ENCODE measurements at regions not wholly inside any gene's neighbourhood (a gene's known extent, or its start where the extent isn't known, plus 50 kb on each side); places are given as distances from the start of the nearest gene placed in this dataset.
"Not testable (repeated sequence)": the region's sequence is repeated elsewhere in the genome, so short reads cannot be mapped to it uniquely, and the experiment has no call there.

DNA sequence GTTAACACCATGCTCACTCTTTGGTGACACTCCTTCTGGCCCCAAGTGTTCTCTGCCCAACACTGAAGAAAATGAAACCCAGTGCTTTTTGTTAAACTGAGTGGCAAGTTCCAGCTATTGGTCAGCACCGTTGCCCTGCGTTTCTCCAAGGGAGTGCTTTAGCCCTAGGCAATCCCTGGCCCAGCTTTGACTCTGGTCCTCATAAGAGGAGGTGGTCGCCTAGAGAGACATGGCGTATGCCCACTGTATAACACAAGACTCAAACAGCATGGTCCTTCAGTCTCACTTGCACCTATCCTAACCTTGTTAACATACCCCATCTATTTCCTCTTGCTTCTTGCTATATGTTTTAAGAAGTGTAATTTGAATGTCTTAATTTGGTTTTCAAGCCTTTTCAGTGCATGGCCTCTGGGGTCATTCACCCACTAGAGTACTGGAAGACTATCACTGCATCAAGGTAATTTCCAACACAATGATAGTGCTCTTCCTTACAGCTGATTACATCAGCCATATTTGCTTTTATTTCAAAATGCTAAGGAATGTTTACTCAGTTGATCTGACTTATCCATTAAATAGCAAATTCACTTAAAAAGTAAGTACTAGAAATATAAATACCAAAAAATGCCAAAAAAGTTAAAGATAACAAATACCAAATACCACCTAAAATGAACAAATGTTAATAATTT lies 190.5 kb upstream of the SOX21 start:
- DNase-seq: no peak

DNA sequence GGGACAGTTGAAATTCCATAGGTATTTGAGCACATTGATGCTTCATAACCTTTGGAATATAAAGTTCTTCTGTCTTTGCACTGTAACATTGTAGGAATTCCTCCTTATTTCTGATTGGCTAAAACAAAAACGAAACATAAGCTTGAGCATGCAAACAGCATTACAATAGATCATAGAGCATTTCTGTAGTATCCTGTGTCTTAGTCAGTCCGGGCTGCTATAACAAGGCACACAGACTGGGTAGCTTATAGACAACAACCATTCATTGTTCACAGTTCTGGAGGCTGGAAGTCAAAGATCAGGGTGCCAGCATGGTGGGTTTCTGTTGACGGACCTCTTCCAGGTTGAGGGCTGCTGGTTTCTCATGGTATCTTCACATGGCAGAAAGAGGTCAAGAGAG lies 188.7 kb upstream of the SOX21 start:
- no peak for DNase-seq

DNA sequence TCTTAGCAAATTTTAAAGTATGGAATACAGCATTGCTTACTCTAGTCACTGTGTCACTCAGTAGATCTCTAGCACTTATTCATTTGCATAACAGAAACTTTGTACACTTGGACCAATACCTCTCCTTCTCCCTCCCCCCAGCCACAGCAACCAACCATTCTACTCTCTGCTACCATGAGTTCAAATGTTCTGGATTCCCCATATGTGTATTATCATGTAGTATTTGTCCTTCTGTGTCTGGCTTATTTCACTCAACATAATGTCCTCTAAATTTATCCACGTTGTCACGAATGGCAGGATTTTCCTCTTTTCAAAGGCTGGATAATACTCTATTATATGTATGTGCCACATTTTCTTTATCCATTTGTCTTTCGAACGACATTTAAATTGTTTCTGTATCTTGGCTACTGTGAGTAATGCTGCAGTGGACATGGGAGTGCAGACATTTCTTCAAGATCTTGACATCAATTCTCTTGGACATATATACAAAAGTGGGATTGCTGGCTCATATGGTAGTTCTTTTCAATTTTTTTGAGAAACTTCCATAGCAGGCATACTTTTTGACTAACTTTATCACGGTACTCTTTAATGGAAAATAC lies 184.5 kb upstream of the SOX21 start:
- DNase-seq: no peak

GRCh38 chr13:94896238-94896637 lies 183.9 kb upstream of the SOX21 start:
- DNase-seq: no peak

GRCh38 chr13:94886191-94886590 lies 173.8 kb upstream of the SOX21 start:
- DNase-seq: no peak

- no peak for DNase-seq
These were observed 168.1 kb upstream of the SOX21 start for GRCh38 chr13:94880463-94880862.

- no peak for DNase-seq
These were observed 166.3 kb upstream of the SOX21 start for GRCh38 chr13:94878602-94879165.

DNA sequence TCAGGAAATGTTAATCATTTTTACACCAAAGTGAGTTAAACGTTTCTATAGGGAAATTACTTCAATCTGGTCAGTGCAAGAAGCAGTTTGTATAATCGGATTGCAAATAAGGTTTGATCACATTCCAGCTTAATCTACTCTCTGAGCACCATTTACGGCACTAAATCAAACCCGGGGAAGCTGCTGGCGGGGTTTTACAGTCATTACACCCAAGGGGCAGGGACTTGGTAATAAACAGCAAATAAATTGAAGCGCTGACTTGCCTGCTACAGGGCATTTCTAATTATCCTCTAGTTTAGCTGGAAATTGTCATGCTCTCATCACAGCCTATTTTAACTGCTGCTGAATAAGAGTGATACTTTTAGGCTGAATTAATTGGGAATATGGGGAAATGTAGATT lies 152.1 kb upstream of the SOX21 start:
- no peak for DNase-seq

DNA sequence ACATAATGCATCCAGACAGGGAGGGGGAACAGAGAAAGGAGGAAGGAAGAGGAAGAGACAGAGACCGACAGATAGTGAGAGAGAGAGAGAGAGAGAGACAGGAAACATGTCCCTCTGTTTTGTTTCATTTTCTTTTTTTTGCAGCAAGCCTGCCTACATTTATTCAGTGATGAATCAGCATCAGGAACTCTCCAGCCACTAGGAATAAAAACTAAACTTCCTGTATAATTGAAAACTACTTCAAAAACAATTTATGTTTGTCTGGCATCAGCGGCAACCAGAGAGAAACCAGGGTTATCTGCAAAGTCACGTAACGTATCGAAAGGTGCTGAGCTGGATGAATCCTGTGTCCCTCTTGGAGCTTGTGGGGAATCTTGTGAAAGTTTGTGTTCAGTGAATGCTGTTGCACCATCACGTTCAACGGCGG lies 148.6 kb upstream of the SOX21 start:
- no peak for DNase-seq

- no peak for DNase-seq
These were observed 147.5 kb upstream of the SOX21 start for GRCh38 chr13:94859811-94860210.

- DNase-seq: no peak
These were observed 146.9 kb upstream of the SOX21 start for GRCh38 chr13:94859278-94859691.

DNA sequence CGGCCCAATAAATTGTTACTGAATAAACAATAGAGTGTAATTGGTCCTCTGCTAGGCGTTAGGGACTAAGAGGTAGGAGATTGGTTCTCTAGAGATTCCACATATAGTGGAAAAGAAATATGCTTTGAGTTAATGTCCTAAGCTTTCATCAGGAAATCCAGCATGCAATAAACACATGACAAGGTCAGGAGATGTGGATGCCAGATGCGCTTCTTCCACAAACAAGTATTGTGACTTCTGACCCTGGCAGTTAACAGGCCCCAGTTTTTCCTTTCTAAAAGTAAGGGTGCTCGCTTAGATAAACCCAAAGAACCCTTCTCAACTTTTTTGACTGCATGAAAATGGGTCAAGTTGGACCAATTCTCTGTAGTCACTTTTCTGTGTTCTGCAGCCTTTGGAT lies 146.5 kb upstream of the SOX21 start:
- DNase-seq: no peak

GRCh38 chr13:94854688-94855087 lies 142.3 kb upstream of the SOX21 start:
- DNase-seq: no peak

- DNase-seq: no peak
These were observed 139.2 kb upstream of the SOX21 start for GRCh38 chr13:94851576-94851975.

GRCh38 chr13:94849254-94849653 lies 136.9 kb upstream of the SOX21 start:
- DNase-seq: no peak

DNA sequence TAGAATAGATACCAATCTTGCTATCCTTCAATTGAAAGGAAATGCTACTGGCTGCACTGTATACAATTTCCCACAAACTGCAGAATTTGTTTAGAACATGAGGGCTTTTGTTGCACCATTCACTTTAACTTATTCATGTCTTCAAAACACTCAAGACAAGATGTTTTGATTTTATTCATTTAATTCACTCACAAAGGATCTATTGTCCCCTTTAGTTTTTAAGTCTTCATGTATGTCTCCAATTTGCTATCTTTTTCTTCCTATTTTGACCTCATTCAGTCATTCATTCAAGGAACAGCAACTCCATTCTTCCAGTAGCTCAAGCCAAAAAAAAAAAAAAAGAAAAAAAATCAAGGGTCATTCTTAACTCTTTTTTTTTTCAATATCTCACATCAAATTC lies 130.6 kb upstream of the SOX21 start:
- no peak for DNase-seq

GRCh38 chr13:94837056-94837455 lies 124.7 kb upstream of the SOX21 start:
- not testable (repeated sequence) for DNase-seq

- DNase-seq: no peak
These were observed 117.6 kb upstream of the SOX21 start for GRCh38 chr13:94829837-94830365.

DNA sequence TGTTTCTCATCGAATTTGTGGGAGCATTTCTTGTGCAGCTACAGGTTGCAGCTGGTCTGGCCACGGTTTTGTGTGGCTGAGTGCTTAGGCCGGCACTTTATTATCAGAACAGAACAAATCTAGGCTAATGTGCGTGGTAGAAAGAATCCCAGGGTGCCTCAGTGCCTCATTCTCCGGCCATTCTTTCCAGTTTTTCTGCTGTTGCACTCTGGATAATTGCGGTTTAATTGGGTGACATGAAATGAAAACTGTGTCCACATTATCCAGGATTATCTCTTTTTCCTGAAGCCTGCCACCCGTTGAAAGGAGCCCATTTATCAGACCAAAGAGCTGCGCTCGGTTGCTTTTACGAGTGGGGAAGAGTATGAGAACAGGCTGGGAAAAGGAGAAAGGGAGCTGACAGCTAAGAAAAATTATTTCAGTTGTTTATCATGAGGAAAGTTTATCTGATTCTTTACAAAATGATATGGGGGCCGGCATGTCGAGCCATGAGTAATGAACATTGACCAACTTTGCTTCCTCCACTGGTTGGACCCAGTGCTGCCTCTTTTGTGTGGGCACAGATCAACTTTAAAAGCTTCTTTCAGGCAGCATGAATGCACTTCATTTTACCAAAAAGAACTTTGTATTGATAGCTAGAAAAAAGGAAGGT lies 117.0 kb upstream of the SOX21 start:
- DNase-seq: no peak

- no peak for DNase-seq
These were observed 115.2 kb upstream of the SOX21 start for GRCh38 chr13:94827566-94827965.

DNA sequence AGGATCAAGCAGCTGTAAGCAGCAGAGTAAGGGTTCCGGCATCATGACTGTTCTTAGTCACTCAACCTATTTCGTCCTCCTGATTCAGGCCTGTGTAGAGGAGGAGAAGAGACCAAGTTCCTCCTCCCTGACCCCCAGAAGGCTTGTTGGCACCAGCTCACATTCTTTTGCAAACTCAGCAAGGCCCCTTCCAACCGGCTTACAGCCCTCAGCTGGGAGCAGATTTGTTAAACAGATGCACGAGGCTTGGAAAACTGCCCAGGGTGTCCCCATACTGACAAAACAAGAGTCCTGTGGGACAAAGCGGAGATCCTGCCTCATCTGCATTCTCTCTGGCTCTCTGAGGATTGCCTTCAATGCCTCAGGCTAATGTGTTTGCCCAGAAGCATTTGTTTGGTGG lies 113.2 kb upstream of the SOX21 start:
- peak; percentile 22 for DNase-seq

- DNase-seq: no peak
These were observed 112.3 kb upstream of the SOX21 start for GRCh38 chr13:94824601-94825000.

- DNase-seq: no peak
These were observed 110.0 kb upstream of the SOX21 start for GRCh38 chr13:94822356-94822755.

- no peak for DNase-seq
These were observed 103.9 kb upstream of the SOX21 start for GRCh38 chr13:94816256-94816655.
